Ascending aorta (tissue), 2 donors: ENCODE measurements at regions not wholly inside any gene's neighbourhood (a gene's known extent, or its start where the extent isn't known, plus 50 kb on each side); places are given as distances from the start of the nearest gene placed in this dataset.

Experiments used
- DNase-seq, 2 donors: peaks; one replicate each; pipeline ENCODE4 v3.0.0-alpha.2; 2019; ENCODE audit warnings: low spot score in 2 of 2
- H3K27ac ChIP-seq, 2 donors: fragments of 200-600 bp; sonication (generic); one replicate each; pipeline ENCODE4 v1.5.1; 2016 to 2017; ENCODE audit warnings: mild to moderate bottlenecking in 1 of 2
- H3K27me3 ChIP-seq: fragments of 200-600 bp; sonication (generic); one replicate; pipeline ENCODE4 v1.5.1; 2017
- H3K36me3 ChIP-seq, 2 donors: fragments of 200-600 bp; sonication (generic); one replicate each; pipeline ENCODE4 v1.5.1; 2016
- H3K4me1 ChIP-seq, 2 donors: fragments of 200-600 bp; sonication (generic); one replicate each; pipeline ENCODE4 v1.5.1; 2016 to 2017; ENCODE audit warnings: mild to moderate bottlenecking in 1 of 2
- H3K4me3 ChIP-seq, 2 donors: fragments of 200-600 bp; sonication (generic); one replicate each; pipeline ENCODE4 v1.5.1; 2016 to 2017; ENCODE audit warnings: mild to moderate bottlenecking in 1 of 2
- H3K9me3 ChIP-seq, 2 donors: fragments of 200-600 bp; sonication (generic); one replicate each; pipeline ENCODE4 v1.5.1; 2016
- CTCF ChIP-seq, 3 experiments: fragments of 200-600 bp in 2 of 3; fragments of 450-650 bp in 1 of 3; sonication (generic) in 2 of 3; IDR thresholded peaks; one replicate each; pipeline ENCODE4 v1.5.1; 2016 to 2019; ENCODE audit warnings: antibody characterized with exemption in 3 of 3, mild to moderate bottlenecking in 1 of 3, moderate library complexity in 1 of 3
- intact Hi-C: fragments of 100-400 bp; cut with DNase I; formaldehyde crosslinking; loops from one replicate; pipeline ENCODE4 v1.15.1; 2023

GRCh38 chr2:30325600-30326328, 94.4 kb downstream of the LBH start:
- DNase-seq: no peak

GRCh38 chr2:30326497-30326896, 95.2 kb downstream of the LBH start:
- intact Hi-C loops: no loop called here
- no peaks in the 10 kb centered on the region for H3K36me3 ChIP-seq

More at GRCh38 chr2:30325600-30326328, 94.4 kb downstream of the LBH start:
- intact Hi-C loops: no loop called here
- Histone ChIP-seq H3K4me3 (no peak overlapping the region), H3K4me1 (peaks cover 0 to 3% of the 10 kb centered on the region in 2 donors), H3K36me3 (no peaks in the 10 kb centered on the region), H3K27me3 (no peaks in the 10 kb centered on the region), H3K27ac (no peak overlapping the region), H3K9me3 (no peaks in the 10 kb centered on the region)
- no peak for TF ChIP-seq CTCF (IDR thresholded peaks at IDR 0.05)

GRCh38 chr2:30331038-30331437, 99.7 kb downstream of the LBH start:
- H3K9me3 ChIP-seq: no peaks in the 10 kb centered on the region
- no peak for DNase-seq
- no peak overlapping the region for H3K4me3 ChIP-seq
- peaks cover 0 to 4% of the 10 kb centered on the region in 2 donors for H3K4me1 ChIP-seq
- intact Hi-C loops: no loop called here
- H3K27ac ChIP-seq: no peak overlapping the region
- no peaks in the 10 kb centered on the region for H3K27me3 ChIP-seq
- TF ChIP-seq CTCF (IDR thresholded peaks at IDR 0.05): no peak
- H3K36me3 ChIP-seq: no peaks in the 10 kb centered on the region

More at GRCh38 chr2:30326497-30326896, 95.2 kb downstream of the LBH start:
- Histone ChIP-seq H3K27ac (no peak overlapping the region), H3K4me3 (no peak overlapping the region), H3K4me1 (peaks cover 0 to 3% of the 10 kb centered on the region in 2 donors), H3K27me3 (no peaks in the 10 kb centered on the region), H3K9me3 (no peaks in the 10 kb centered on the region)
- no peak for DNase-seq
- TF ChIP-seq CTCF (IDR thresholded peaks at IDR 0.05): no peak

GRCh38 chr2:30331869-30332268, 100.5 kb downstream of the LBH start:
- H3K9me3 ChIP-seq: no peaks in the 10 kb centered on the region
- H3K36me3 ChIP-seq: no peaks in the 10 kb centered on the region
- H3K27me3 ChIP-seq: no peaks in the 10 kb centered on the region
- peaks cover 0 to 4% of the 10 kb centered on the region in 2 donors for H3K4me1 ChIP-seq
- H3K27ac ChIP-seq: no peak overlapping the region
- no peak for TF ChIP-seq CTCF (IDR thresholded peaks at IDR 0.05)
- DNase-seq: no peak
- H3K4me3 ChIP-seq: no peak overlapping the region
- intact Hi-C loops: no loop called here

- no peak overlapping the region for H3K27ac ChIP-seq
- intact Hi-C loops: no loop called here
- TF ChIP-seq CTCF (IDR thresholded peaks at IDR 0.05): no peak
- H3K27me3 ChIP-seq: no peaks in the 10 kb centered on the region
- H3K4me3 ChIP-seq: no peak overlapping the region
- H3K4me1 ChIP-seq: peaks cover 0 to 4% of the 10 kb centered on the region in 2 donors
- no peak for DNase-seq
- H3K9me3 ChIP-seq: no peaks in the 10 kb centered on the region
- H3K36me3 ChIP-seq: no peaks in the 10 kb centered on the region
Measured at GRCh38 chr2:30332791-30333453, 101.6 kb downstream of the LBH start.
